GM19351 (cell line): ENCODE measurements at regions not wholly inside any gene's neighbourhood (a gene's known extent, or its start where the extent isn't known, plus 50 kb on each side); places are given as distances from the start of the nearest gene placed in this dataset.
"Not testable (repeated sequence)": the region's sequence is repeated elsewhere in the genome, so short reads cannot be mapped to it uniquely, and the experiment has no call there.

Source experiments
- ATAC-seq: cut with Tn5 transposase; IDR thresholded peaks from one replicate; pipeline ENCODE4 v1.9.1; 2021; ENCODE audit warnings: mild to moderate bottlenecking, moderate library complexity; ENCODE audit not compliant: unreplicated experiment

DNA sequence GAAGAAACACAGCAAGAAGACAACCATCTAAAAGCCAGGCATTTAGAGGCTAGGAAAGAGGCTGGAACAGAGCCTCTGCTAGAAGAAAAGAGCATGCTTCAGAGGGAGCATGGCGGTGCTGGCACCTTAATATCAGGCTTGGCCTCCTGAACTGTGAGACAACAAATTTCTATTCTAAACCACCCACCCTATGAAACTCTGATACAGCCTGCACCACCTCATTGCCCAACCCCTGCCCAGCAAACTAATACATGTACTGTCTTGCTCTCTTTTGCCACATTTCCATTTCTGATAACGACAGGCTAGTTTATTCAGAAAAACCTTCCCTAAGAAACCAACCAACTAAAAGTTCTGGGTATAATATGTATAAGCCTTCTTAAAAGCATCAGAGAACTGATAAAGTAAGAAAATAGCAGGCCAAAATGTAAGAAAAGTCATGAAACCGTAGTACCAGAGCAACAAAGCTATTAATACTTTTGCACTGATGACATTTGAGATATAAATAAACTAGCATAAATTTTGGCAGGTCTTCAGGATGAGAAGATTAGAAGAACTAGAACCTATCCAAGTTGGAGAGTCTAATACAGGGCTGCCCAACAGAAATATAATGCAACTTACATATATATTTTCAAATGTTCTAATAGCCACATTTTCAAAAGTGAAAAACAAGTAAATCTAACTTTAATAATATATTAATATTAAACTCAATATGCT lies 184.7 kb upstream of the HSF2 start:
- no peak for ATAC-seq

DNA sequence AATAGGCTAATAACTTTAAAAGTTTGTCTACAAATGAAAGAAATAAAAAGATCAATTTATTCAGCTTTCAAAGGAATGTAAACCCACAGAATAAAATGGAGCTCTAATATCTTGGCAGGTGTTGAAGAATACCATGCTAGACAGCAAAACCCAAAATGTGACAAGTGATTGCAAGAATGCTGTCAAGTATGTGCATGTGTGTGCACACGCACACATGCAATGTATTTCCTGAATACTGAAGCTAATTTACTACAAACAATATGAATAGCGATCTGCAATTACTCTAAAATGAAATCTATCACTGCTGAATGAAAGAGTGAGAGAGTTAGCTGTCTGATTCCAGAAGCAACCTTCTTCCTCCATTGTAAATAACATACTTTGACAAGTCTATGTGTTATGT lies 179.2 kb upstream of the HSF2 start:
- ATAC-seq = no peak

DNA sequence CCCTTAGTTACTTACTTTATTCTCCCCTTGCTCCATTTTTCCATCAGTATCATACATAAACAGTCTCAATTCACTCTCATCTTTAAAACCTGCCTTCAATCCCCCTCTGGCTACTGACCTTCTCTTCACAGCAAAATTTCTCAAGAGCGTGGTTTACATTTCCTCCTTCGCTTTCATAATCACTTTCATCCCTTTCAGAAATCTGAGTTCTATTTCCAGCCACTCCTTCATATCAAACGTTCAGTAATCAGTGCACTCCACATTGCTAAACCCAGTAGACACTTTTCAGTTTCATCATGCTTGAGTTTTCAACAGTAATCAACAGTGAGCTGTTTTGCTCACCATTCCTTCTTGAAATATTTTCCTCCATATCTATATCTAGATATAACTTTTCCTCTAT lies 176.7 kb upstream of the HSF2 start:
- no peak for ATAC-seq

DNA sequence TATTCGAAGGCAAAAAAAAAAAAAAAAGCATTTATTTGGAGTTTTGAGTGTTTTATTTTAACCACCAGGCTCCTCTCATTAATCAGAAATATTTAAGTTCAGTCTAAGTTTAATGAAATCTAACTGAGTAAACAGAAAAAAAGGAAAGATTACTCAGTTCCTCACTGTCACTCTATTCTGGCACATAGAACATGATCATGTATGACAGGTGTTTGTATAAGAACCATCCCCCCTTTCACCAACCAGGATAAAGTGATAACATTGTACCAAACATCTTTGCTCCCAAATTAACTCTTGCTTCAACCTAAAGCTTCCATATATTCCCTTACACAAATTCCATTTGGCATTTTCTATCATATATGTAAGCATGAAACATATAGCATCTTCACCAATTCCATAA lies 176.2 kb upstream of the HSF2 start:
- ATAC-seq = no peak

DNA sequence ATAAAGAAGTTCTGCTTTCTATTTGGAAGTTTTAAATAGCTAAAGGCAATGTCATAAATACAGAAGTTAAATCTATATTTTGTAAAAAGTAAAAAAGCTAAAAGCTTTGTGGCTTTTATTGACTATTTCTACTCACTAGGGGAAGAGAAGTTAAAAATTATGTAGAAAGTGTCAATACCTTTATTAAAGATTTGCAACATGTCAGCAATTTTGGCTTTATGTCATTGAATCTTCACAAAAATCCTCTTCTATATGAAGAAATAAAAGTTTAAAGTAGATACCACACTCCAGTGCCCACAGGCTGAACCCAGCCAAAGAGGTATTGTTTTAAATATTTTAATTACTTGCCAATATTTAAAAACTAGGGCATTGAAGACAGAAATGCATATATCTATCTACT lies 160.6 kb upstream of the HSF2 start:
- ATAC-seq = no peak

DNA sequence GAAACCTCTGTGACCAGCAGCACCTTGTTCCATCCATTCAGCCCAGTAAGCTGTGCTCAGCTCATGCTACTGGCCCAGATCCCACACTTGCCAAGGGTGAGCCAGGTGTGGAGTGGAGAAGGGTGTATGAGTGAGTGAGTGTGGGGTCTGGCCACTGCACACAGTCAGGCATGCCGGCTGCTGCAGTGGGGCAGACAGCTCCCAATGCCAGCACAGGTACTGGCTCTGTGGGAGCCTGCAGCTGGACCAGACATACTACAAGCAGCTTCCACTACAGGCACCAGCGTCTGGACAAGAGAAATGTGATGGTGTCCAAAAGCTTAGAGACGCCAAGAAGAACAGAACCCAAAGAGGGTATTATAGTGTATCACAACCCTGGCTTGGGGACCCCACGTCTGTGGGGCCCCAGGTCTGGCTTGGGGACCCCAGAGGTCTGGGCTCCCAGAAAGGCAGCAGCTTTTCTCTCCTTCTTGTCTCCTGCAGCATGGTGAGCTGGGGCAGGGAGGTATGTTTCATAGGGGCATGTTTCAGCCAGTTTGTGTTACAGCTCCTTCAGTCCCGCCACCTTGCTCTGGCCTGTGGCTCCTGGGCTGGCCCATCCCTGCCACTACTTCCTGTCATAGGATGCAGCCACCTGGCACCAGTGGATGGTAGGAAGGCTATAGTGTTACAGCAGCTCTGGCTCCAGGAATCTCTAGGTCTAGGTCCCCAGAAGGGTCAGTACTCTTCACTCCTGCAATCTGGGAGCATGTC lies 152.4 kb upstream of the HSF2 start:
- no peak for ATAC-seq

DNA sequence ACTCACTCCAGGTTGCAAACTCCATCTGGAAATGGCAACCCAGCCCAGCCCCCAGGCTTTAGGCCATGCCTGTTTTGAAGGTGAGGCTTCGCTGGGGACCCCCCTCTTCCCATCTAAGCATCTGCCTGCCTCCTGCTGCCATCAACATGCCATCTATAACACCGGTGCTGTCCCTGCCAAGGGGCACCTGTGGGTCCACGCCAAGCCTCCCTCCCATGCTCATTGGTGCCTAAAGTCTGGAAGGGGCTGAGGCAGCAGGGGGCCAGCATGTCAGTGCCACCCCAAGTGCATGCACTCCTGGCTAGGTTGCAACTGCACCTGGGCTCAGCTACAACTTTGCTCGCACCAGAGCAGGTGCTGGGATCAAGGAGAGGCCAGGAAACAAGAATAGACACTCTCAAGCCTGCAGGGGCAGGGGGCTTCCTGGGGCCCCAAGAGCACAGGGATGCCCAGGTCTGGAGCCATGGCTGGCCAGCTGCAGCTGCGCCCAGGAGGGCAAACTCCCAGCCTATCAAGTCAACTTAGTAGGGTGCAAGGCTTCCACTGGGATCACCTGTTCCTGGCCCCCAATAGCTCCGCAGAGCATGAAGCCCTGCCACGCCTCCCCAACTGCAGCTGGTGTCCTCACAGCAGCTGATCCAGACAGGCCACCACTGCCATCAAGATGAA lies 151.3 kb upstream of the HSF2 start:
- ATAC-seq = no peak

DNA sequence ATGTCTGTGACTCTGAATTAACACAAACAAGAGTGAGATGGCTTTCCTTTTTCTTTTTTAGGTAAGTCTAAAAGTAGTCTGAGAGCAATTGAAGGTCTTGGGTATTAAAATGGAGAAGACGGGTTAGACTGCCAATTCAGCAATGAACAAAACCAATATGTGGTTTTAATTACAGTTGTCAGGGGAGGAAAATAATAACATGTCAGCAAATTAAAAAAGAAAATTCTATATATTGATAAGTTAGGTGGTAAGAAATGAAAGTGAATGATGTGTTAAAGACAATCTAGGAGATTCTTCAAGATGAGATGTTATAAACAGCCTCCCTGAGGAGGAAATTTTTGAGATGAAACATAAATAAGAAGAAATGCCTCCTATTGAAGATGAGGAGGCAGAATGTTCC lies 150.6 kb upstream of the HSF2 start:
- no peak for ATAC-seq

DNA sequence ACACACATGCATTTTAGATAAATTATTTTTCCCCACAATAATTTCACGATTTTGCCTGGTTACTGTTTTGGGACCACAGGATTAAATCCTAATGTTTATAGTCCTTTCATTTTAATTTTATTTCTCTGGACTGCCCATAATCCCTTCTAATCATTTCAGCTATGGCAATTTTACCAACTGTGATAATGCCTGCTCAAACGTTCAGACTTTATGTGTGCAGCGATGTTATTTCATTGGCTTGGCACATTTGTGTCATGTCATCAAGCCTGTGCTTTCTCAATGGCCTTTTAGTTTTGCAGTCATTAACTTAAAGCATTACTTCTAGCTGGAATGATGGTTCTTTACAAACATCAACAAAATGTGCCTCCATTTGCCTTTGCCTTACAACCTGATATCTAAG lies 140.6 kb upstream of the HSF2 start:
- ATAC-seq = no peak

DNA sequence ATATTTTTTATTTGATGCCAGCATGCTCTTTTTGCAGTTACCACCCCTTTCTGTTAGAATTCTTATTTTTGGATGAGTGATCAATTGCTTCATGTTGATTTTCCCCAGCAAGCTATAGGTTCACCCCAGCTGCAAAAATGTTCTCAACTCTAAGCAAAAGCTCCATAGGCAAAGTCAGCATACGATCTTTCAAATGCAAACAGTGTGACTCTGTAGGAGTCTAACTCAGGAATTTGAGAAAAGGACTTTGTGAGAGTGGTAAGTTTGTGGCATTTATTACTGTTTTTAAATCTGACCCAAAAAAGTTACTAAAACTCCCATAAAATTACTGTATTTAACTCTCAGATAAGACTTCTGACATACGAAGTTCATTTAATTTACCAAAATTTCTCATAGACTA lies 134.9 kb upstream of the HSF2 start:
- ATAC-seq = no peak

DNA sequence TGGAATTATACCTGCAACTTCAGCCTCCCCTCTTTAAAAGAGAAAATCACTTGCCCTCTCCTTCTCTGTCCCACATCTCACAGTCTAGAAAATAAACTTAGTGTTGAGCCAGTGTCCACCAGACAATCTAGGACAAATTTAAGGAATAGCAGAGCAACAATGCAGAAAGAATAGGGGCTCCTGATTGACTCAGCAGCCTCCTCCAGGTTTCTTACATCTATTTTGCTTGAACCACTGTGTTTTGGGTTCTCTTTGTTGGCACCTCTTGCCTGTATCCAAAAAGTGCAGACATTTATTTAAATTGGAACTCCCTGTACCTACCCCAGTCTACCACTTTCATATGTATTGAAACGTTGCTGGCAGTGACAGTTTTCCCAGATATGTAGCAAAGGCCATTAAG lies 133.7 kb upstream of the HSF2 start:
- no peak for ATAC-seq

DNA sequence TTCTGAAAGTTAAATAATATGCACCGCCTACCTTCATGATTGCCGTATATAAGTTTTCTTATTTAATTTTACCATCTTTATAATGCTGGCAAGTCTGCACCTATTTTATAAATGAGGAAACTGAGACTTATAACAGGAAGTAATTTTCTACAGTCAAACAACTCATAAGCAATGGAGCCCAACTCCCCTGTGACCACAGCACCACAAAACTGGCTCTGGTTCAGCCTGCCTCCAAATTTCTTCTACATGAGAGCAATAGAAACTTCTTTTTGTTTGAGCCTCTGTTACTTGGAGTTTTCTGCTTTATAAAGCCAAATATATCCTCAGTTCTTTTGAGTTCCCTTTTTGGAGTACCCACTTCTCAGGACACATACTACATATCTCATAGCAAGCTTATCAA lies 131.1 kb upstream of the HSF2 start:
- ATAC-seq = no peak

DNA sequence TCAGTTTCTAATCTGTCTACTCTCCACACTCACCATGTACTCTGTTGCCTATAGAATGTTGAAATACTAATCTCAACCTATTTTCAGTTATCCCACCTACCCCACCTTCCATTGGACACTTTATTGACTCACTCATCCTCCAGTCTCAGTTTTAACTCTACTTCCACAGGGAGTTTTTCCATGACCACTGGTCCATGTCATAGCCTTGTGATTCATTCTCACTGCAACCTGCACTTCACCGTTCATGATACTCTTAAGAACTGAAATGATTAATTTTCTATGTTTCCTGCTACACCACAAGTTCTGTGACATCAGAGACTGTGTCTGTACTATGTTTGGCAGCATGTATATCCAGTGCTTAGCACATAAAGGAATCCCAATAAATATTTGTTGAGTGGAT lies 122.8 kb upstream of the HSF2 start:
- ATAC-seq = no peak

DNA sequence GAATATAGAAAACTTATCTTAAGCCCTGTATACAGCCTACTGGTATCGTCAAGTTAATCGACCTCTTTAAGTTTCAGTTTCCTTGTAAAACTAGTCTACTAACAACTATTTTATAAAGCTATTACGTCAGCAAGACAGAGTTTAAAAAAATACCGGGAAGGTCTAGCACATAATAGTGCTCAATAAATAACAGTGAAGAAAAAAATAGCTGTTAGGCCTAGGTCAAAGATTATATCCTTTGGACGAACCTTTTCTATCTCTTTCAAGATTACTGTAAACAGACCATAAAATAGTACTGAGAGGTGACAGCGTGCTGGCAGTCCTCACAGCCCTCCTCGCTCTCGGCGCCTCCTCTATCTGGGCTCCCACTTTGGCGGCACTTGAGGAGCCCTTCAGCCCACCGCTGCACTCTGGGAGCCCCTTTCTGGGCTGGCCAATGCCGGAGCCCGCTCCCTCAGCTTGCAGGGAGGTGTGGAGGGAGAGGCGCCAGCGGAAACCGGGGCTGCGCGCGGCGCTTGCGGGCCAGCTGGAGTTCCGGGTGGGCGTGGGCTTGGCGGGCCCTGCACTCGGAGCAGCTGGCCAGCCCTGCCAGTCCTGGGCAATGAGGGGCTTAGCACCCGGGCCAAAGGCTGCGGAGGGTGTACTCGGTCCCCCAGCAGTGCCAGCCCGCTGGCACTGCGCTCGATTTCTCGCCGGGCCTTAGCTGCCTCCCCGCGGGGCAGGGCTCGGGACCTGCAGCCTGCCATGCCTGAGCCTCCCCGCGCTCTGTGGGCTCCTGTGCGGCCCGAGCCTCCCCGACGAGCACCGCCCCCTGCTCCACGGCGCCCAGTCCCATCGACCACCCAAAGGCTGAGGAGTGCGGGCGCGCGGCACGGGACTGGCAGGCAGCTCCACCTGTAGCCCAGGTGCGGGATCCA lies 119.1 kb upstream of the HSF2 start:
- ATAC-seq = not testable (repeated sequence)

DNA sequence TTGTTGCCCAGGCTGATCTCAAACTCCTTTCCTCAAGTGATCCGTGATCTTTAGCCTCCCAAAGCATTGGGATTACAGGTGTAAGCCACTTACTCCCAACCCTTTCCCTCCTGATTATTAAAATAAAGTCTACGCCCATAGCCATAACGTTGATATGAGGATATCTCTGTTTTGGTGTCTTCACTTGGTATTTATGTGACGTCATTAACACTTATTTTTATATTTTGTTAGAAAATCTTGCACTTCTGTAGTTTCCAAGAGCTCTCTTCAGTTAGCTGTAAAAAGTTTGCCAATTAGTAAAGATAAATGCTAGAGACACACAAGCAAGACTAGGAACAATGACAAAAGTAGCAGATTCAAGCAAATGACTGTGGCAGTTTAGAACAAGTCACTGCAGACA lies 115.6 kb upstream of the HSF2 start:
- no peak for ATAC-seq

DNA sequence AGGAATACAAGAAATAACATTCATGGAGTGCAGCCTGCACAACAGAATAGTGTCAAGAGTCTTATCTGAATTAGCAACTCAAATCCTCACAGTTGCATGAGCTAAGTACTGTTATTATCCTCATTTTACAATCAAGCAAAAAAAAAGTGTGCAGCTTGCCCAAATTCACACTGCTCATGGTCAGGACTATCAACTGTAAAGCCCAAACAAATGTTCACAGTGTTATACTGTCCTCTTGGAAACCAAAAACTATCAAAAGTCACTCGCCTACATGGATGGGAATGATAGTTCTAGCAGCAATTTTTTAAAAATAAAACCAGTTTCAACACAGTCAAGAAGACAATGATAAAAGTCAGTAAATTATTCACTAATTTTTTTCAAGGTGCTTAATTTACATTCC lies 114.6 kb upstream of the HSF2 start:
- ATAC-seq = no peak

DNA sequence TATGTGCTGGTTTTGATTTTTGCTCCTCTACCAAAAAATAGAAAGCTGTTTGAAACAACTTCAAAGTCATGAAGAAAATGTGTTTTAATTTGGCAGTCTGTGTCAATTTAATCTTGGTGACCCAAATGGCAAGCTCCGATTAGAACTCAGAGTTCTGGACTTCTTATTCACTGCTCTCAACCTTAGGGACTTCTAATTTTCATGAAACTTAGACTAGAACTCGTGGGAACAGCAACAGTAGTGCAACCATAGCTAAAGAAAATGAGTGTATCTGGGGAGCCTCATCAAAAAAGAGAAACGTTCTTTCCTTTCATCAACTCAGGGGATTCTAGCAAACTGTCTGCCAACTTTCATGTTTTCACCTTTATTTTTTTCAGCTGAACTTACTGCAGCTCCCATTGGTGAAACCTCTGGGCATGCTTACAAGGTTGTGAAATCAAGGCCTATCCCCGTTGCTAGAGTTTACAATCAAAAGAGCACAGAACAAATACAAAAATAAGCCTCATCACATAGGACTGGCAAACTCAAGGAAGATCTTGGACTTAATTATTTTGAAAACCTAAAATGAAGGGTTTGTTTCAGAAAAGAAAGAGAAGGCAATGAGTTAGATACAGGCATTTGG lies 114.0 kb upstream of the HSF2 start:
- no peak for ATAC-seq

DNA sequence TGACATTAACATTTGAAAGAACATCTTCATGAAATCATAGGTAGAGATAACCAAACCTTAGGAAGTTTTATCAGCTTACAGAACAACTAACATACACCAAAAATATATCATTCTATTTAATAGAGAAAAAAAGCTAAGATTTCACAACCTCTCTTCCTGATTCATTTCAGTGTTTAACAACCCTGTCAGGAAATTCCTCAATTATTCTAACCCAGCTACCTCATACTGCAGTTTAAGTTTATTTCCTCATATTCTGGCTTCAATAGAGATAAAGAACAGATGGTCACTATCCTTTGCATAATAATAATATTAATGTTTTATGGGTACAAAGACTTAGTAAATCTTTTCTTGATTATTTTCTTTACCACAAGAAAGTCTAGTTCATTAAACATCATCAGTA lies 112.9 kb upstream of the HSF2 start:
- no peak for ATAC-seq

DNA sequence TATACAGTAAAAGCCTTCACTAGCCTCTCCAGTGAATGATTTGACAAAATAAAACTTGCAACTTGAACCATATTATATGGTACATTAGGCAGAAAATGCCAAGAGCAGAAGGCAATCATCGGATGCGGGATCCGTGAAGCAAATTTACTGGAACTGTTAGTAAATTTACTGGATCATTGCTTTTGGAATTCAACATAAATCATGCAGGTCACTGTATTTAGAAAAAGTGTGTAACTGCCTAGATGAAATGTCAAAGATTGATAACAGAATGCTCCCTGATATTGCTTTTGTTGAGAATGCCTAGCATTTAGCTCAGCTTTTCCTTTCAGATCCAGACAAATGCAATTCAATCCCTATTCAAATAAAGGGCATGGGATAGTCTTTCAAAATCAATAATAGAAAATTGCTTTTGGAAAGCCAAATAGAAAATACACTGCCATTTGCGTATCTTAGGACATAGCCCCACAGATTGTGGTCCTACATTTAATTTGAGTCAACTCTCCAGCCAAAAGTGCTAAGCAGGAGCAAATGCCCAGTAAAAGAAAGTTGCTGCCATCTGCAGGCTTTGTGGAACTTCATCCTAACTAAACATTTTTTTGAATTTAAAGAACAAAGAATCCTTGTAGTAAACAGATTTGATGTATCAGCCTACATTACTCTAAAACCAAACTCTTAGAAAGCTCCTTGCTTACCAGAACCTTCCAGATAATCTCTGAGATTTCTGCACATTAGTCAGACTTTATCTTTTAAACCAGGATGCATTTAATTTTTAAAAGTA lies 109.5 kb upstream of the HSF2 start:
- ATAC-seq = no peak

DNA sequence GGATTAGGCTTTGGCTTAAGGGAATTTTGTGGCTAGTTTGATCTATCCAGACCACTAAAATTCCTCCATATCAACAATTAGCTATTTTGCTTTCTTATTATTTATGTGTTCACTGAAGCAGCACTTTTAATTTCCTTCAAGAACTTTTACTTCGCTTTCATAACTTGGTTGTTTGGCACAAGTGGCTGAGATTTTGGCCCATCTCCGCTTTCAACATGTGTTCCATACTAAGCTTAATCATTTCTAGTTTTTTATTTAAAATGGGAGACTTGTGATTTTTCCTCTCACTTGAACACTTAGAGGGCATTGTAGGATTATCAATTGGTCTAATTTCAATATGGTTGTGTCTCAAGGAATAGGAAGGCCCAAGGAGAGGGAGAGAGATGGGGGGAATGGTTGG lies 102.4 kb upstream of the HSF2 start:
- no peak for ATAC-seq
